Kidney epithelial cell (primary cell): ENCODE measurements at regions not wholly inside any gene's neighbourhood (a gene's known extent, or its start where the extent isn't known, plus 50 kb on each side); places are given as distances from the start of the nearest gene placed in this dataset.

Experiments used
- DNase-seq: peaks from one replicate; pipeline ENCODE4 v3.0.0-alpha.2; 2010; ENCODE audit warnings: low read depth
- H3K27me3 ChIP-seq: 2 replicates; pipeline ENCODE4 v1.6.0; 2011; ENCODE audit warnings: low read length; ENCODE audit not compliant: control insufficient read depth, insufficient read depth
- H3K36me3 ChIP-seq: 2 replicates; pipeline ENCODE4 v1.5.1; 2011; ENCODE audit warnings: low read length; ENCODE audit not compliant: control insufficient read depth, insufficient read depth
- H3K4me3 ChIP-seq: 2 replicates; pipeline ENCODE4 v1.5.1; 2011; ENCODE audit warnings: low read depth, mild to moderate bottlenecking, control low read depth, low read length
- CTCF ChIP-seq: IDR thresholded peaks from 2 replicates; pipeline ENCODE4 v1.5.1; 2011; ENCODE audit warnings: mild to moderate bottlenecking, moderate library complexity, low read length, control low read depth, inconsistent platforms; ENCODE audit not compliant: insufficient read depth, poor library complexity, severe bottlenecking

GRCh38 chr2:183214680-183215079 lies 90.4 kb downstream of the NUP35 start:
- no peaks in the 10 kb centered on the region for H3K27me3 ChIP-seq
- DNase-seq, result no peak
- no peak for TF ChIP-seq CTCF
- H3K36me3 ChIP-seq, result no peaks in the 10 kb centered on the region
- H3K4me3 ChIP-seq, result no peak overlapping the region

- DNase-seq, result no peak
- Histone ChIP-seq H3K36me3 (no peaks in the 10 kb centered on the region), H3K4me3 (no peak overlapping the region), H3K27me3 (no peaks in the 10 kb centered on the region)
- TF ChIP-seq CTCF, result no peak
Measured at GRCh38 chr2:183215917-183216316, 91.7 kb downstream of the NUP35 start.

GRCh38 chr2:183219888-183220287 lies 95.6 kb downstream of the NUP35 start:
- no peak for TF ChIP-seq CTCF
- no peak for DNase-seq
- Histone ChIP-seq H3K27me3 (no peaks in the 10 kb centered on the region), H3K36me3 (no peaks in the 10 kb centered on the region), H3K4me3 (no peak overlapping the region)

- no peak for TF ChIP-seq CTCF
- Histone ChIP-seq H3K27me3 (no peaks in the 10 kb centered on the region), H3K36me3 (no peaks in the 10 kb centered on the region), H3K4me3 (no peak overlapping the region)
- DNase-seq, result no peak
Measured at GRCh38 chr2:183222751-183223150, 98.5 kb downstream of the NUP35 start.

GRCh38 chr2:183224948-183225347 lies 100.7 kb downstream of the NUP35 start:
- TF ChIP-seq CTCF, result no peak
- no peaks in the 10 kb centered on the region for H3K36me3 ChIP-seq
- DNase-seq, result no peak
- H3K4me3 ChIP-seq, result no peak overlapping the region
- no peaks in the 10 kb centered on the region for H3K27me3 ChIP-seq

- H3K4me3 ChIP-seq, result no peak overlapping the region
- no peaks in the 10 kb centered on the region for H3K36me3 ChIP-seq
- no peak for DNase-seq
- H3K27me3 ChIP-seq, result no peaks in the 10 kb centered on the region
- no peak for TF ChIP-seq CTCF
Measured at GRCh38 chr2:183227176-183227575, 102.9 kb downstream of the NUP35 start.
